TTC549 (cell line): ENCODE measurements at regions not wholly inside any gene's neighbourhood (a gene's known extent, or its start where the extent isn't known, plus 50 kb on each side); places are given as distances from the start of the nearest gene placed in this dataset.

ENCODE experiments used
- FAIRE-seq: peaks from 2 replicates; lab custom pipeline; 2012; peaks lifted over from hg19 to GRCh38; lab: Jason Lieb, UNC

DNA sequence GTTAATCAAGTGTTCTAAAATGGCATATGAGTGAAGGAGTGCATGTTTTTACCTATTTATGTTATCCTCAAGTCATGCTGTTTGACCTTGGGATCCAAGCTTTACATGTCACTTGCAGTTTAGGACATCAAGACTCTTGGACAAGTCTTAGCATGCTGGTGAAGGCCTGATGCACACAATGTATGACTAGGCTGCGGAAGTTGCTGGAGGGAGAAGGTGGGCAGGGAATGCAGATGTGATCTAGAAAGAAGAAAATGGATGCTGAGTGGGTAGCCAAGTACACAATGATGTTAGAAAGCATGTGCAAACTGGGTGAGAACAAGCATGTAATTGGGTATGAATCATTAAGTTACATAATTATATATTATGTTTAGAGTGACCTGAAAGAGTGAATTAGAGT lies 301.8 kb downstream of the BRINP2 start:
- FAIRE-seq: no peak

DNA sequence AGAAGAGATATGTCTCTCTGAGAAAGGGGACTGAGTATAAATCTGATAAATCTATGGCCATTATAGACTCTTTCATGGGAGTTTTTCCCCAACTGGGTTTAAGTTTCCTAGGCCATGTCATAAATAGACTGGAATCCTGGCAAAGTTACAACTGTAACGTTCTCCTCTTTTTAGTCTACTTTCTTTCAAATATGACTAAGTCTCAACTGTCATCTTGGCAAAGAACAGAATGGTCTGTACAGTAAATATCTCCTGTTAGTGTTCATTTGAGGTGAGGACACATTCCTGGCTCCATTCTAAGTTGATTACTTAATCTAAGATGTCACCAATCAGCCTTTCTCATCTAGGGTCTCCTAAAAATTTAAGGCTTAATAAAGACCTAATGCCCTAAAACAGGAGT lies 300.5 kb downstream of the BRINP2 start:
- no peak for FAIRE-seq

GRCh38 chr1:177469519-177469918 lies 298.8 kb downstream of the BRINP2 start:
- FAIRE-seq: no peak

- no peak for FAIRE-seq
Measured at GRCh38 chr1:177466286-177466685, 295.5 kb downstream of the BRINP2 start.

GRCh38 chr1:177464686-177465085 lies 293.9 kb downstream of the BRINP2 start:
- FAIRE-seq: no peak

DNA sequence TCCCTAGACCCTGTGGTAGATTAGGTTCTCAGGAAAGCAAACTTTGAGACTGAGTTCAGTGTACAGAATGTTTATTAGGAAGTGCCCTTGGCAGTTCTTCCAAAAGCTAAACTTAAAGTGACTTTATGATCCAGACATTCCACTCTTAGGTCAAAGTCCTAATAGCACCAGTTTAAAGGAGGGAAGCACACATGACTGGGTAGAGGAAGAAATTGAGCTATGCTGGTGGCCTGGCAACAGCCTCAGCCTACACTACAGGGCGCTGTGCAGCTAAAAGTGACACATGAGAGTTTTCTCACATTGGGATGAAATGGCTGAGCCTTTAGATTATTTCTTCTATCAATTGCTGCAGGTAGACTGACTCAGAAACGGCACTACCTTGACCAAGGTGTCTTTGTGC lies 280.4 kb downstream of the BRINP2 start:
- FAIRE-seq: no peak

- no peak for FAIRE-seq
Measured at GRCh38 chr1:177448652-177449357, 278.0 kb downstream of the BRINP2 start.

DNA sequence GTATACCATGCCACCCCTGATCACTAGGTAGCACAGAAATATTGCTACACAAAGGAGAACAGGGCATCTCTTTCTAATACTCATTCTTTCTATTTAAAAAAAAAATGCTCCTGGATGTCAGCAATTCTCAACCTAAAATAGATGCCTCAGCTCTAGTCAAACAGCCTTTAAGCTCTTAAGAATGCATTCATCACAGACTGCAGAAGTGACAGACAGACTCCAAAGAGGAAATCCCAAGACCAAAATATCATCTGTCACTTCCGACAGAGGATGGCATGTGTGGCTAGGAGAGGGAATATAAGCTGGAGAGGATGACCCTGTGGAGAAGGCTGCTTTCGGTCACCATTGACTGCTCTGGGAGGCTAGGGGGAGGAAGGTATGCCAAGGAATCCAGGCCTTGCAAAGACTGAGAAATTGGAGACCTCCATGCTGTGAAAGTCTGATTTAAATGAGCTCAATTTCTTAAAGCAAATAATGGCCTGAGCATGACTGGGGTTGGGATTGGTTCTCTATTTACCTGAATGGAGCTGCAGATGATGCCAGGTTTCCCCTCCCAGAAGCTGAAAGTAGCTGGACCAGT lies 277.4 kb downstream of the BRINP2 start:
- no peak for FAIRE-seq

- FAIRE-seq: no peak
Measured at GRCh38 chr1:177444997-177445746, 274.4 kb downstream of the BRINP2 start.

GRCh38 chr1:177443003-177443402 lies 272.2 kb downstream of the BRINP2 start:
- FAIRE-seq: no peak

- no peak for FAIRE-seq
Measured at GRCh38 chr1:177442584-177442983, 271.8 kb downstream of the BRINP2 start.

- FAIRE-seq: no peak
Measured at GRCh38 chr1:177441281-177441680, 270.5 kb downstream of the BRINP2 start.

DNA sequence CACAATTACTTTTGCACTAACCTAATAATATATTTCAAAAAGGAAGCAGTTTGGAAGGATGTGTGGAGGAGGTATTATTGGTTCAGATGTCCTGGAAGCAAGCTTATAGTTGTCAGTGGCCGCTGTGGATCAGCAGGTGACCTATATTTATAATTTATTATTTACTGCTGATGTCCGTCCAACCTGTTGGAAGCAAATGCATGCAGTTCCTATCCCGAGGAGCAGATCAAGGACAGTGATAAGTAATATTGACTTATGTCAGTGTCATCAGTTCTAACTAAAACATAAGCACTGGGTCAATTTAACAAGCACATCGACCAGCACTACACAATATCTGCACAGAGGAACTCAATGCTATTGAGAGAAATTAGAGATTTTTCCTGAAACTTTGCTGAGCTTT lies 270.1 kb downstream of the BRINP2 start:
- FAIRE-seq: no peak

DNA sequence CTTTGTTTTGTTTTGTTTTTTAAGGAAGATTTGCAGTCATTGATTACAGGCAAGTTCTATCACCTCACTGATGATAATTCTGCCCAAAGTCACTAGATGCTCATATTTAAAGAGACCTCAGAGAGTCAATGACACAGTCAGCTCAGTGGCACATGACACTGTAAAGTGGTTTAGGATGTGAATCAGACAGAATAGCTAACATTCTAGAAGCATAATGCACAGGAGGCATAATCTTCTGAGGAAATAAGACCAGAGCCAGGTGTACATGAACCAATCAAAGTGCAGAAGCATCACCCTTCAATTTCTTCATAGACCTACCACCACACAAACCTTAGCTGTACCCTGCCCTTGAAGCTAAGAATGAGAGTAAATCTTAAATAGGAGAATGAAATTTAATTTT lies 268.5 kb downstream of the BRINP2 start:
- FAIRE-seq: no peak

- no peak for FAIRE-seq
Measured at GRCh38 chr1:177435364-177435763, 264.6 kb downstream of the BRINP2 start.

GRCh38 chr1:177432897-177433296 lies 262.1 kb downstream of the BRINP2 start:
- FAIRE-seq: no peak

DNA sequence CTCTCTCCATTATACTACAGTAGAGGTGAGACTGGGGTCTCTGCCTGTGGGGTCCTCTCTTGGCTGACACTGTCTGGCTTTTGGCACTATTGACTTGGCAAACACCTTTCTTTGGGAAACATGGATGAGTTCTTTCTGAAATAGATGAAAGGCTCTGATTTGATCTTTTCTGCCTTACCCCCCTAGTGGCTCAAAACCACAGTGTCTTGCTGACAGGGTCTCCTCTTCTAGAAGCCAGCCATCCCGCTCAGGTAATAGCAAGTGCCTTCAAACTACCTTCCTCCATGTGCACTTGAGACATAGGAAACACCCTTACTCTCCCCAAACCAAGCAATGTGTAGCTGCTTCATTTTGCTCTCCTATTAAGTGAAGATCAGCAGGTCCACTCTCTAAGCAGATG lies 260.4 kb downstream of the BRINP2 start:
- FAIRE-seq: no peak

- FAIRE-seq: no peak
Measured at GRCh38 chr1:177429234-177429633, 258.5 kb downstream of the BRINP2 start.

DNA sequence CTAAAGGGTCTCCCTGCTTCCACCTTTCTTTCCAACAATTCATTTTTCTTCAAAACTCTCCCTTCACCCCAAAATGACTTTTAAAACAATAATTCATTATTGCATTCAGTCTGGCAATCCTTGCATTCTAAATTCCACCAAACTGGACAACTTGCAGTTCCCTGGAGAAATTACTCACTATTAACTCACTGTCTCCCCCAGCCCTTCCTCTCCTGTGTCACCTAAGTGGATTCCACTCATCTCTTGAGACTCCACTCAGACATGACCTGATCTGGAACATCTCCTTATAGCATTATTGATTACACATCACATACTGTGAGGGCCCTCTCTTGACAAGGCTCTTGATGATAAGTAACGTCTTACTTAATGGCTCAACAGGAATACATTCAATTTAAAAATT lies 257.1 kb downstream of the BRINP2 start:
- FAIRE-seq: no peak

DNA sequence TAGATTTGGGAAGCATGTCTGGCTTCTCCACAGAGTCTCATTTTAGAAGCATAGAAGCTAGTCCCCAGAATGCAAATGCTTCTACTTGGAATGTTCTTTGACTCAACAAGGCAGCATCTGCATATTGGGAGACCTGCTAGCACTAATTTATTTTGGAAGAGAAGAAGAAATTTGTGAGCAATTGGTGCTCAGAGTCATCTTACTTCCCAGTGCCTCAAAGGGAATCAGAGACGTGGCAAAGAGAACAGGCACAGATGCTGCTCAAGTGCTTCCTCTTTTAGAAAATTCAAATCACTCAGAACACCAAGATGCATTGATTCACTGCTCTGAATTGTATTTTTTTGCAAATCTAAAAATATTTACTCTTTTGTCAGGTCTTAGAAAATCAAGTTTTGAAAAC lies 255.7 kb downstream of the BRINP2 start:
- FAIRE-seq: no peak

- no peak for FAIRE-seq
Measured at GRCh38 chr1:177425199-177425598, 254.4 kb downstream of the BRINP2 start.

DNA sequence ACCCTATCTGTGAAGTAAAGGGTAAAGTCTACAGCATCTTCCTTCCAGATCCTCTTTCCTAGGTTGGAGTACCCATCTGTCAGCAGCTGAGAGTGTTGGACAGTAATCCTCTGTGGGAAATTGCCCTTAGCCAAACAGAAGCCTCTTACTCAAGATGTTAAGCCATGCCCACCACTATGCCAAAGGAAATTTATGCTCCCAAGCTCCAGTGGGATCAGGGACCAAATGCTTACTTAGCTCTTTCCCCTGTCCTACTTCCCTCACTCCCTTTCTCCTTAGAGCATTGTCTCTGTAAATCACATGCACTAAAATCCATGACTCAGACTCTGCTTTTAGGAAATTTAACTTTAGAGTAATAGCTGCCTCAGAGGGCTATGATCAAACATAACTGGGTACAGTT lies 254.0 kb downstream of the BRINP2 start:
- no peak for FAIRE-seq

DNA sequence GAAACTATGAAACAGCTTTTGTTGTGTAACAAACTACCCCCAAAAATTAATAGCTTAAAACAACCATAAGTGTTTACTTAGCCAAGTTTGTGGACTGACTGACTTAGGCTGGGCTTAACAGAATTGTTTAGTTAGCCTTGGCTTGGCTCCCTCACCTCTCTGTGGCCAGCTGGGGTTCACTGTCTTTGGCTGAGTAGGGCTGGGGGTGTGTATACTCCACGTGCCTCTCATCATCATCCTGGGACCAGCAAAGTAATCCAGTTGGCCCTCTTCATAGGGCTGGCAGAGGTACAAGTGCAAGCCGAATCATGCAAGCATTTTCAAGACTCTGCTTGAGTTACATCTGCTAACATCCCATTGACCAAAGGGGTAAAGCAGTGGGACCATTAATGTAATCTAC lies 252.3 kb downstream of the BRINP2 start:
- FAIRE-seq: no peak
